ENCODE measurements at regions not wholly inside any gene's neighbourhood (a gene's known extent, or its start where the extent isn't known, plus 50 kb on each side); places are given as distances from the start of the nearest gene placed in this dataset.

- TF ChIP-seq CTCF (IDR thresholded peaks at IDR 0.05) (no peak), POLR2A (IDR thresholded peaks at IDR 0.05) (no peak)
These were observed 204.9 kb upstream of the ZMIZ1 start for GRCh38 chr10:78863906-78864239.
